ENCODE measurements at regions not wholly inside any gene's neighbourhood (a gene's known extent, or its start where the extent isn't known, plus 50 kb on each side); places are given as distances from the start of the nearest gene placed in this dataset.

GRCh38 chr4:131309628-131310027, 1839.5 kb upstream of the PCDH10 start:
- Histone ChIP-seq H3K4me1 (ENCODE audit: control insufficient read depth, insufficient read depth, low read length) (no peaks in the 10 kb centered on the region), H3K36me3 (ENCODE audit: control insufficient read depth in 2 of 2, insufficient read depth in 2 of 2, low read length in 1 of 2) (no peaks in the 10 kb centered on the region), H3K9ac (ENCODE audit: control insufficient read depth, insufficient read depth, low read length) (no peak overlapping the region), H4K20me1 (ENCODE audit: control insufficient read depth, insufficient read depth) (no peaks in the 10 kb centered on the region), H3K27me3 (replicated peaks in 1 of 2; ENCODE audit: control insufficient read depth in 2 of 2, insufficient read depth in 2 of 2, low read length in 1 of 2) (no peaks in the 10 kb centered on the region), H3K4me3 (no peak overlapping the region), H3K27ac (ENCODE audit: control insufficient read depth, insufficient read depth) (no peak overlapping the region), H2AFZ (ENCODE audit: control insufficient read depth, low read depth, low read length) (no peak overlapping the region), H3K9me3 (replicated peaks; ENCODE audit: control insufficient read depth, insufficient read depth, low read length) (no peaks in the 10 kb centered on the region), H3K4me2 (ENCODE audit: control insufficient read depth, insufficient read depth) (no peak overlapping the region), H3K79me2 (ENCODE audit: control insufficient read depth, insufficient read depth, low read length) (no peaks in the 10 kb centered on the region)
- TF ChIP-seq NRF1 (conservative IDR thresholded peaks at IDR 0.05; ENCODE audit: low read depth, low read length) (no peak), JUNB (IDR thresholded peaks at IDR 0.05) (peak; percentile 58), POLR2A (IDR thresholded peaks at IDR 0.05; ENCODE audit: low read depth, low read length) (no peak), SIX5 (IDR thresholded peaks at IDR 0.05; ENCODE audit: low read depth, low read length, severe bottlenecking) (no peak), SPI1 (IDR thresholded peaks at IDR 0.05; ENCODE audit: borderline replicate concordance, insufficient read depth, low read depth, low read length) (no peak), RUNX3 (IDR thresholded peaks at IDR 0.05; ENCODE audit: low read length) (peak; percentile 45), BCL11A (IDR thresholded peaks at IDR 0.05; ENCODE audit: low read depth, low read length) (0 out of 2 replicates have a peak, but pooled peaks have one; percentile 27), LARP7 (IDR thresholded peaks at IDR 0.05) (no peak), ZSCAN29 (IDR thresholded peaks at IDR 0.05) (no peak), DPF2 (IDR thresholded peaks at IDR 0.05) (peak; percentile 47; the same call in 1 of the 2 replicates), ATF2 (IDR thresholded peaks at IDR 0.05; ENCODE audit: low read length) (peak; percentile 65; the same call in 1 of the 2 replicates), PBX3 (IDR thresholded peaks at IDR 0.05; ENCODE audit: insufficient replicate concordance, low read depth, low read length) (no peak), ZNF384 (IDR thresholded peaks at IDR 0.05; ENCODE audit: borderline replicate concordance, low read depth, low read length) (no peak), IKZF2 (IDR thresholded peaks at IDR 0.05) (peak; percentile 10 to 48; a peak in 2 of 4 replicates), CHD1 (IDR thresholded peaks at IDR 0.05; ENCODE audit: low read depth, low read length) (no peak), MTA2 (IDR thresholded peaks at IDR 0.05; ENCODE audit: low read depth) (peak; percentile 59), IRF4 (IDR thresholded peaks at IDR 0.05; ENCODE audit: low read depth, low read length) (peak; percentile 53; the same call in 1 of the 2 replicates), IKZF1 (conservative IDR thresholded peaks at IDR 0.05) (no peak; the same call in 1 of the 2 replicates), NFIC (IDR thresholded peaks at IDR 0.05; ENCODE audit: low read depth, low read length) (peak; percentile 46; the same call in 1 of the 2 replicates)
- WGBS (ENCODE audit: insufficient coverage, insufficient replicate concordance, low lambda C conversion rate, missing lambda C conversion rate), result 96% methylated on average over 1 of the region's 1 CpG
- peak; percentile 11 for DNase-seq (ENCODE audit: low read depth, low spot score)
- BruUV-seq (replicated peaks), result no TSS peak
- intact Hi-C loops (cut with micrococcal nuclease; ENCODE audit: unreplicated experiment) (no loop called here), in situ Hi-C loops (cut with MboI) (no loop called here)
- SMC1A ChIA-PET (ENCODE audit: uncharacterized antibody, unreplicated experiment), result no interaction called here
- CTCF ChIA-PET, result interaction anchor here (0.7 kb wide), 1 partner anchor 93 kb away, joined by 3 read pairs; no protein-coding TSS in a partner anchor
- POLR2A ChIA-PET, result no interaction called here
- FAIRE-seq, result no peak
- RAD21 ChIA-PET (ENCODE audit: unreplicated experiment), result interaction anchor here (1.7 kb wide), 1 partner anchor 39 kb away, joined by 4 read pairs; no protein-coding TSS in a partner anchor
- ATAC-seq, result peak; percentile 67

All from GM12878 (cell line).